HCT116 (cell line): ENCODE measurements at regions not wholly inside any gene's neighbourhood (a gene's known extent, or its start where the extent isn't known, plus 50 kb on each side); places are given as distances from the start of the nearest gene placed in this dataset.

Experiments
- ATAC-seq: fragments of 200-7000 bp; cut with Tn5 transposase; 2 replicates; pipeline ENCODE4 v1.9.1; 2020; ENCODE audit warnings: mild to moderate bottlenecking, moderate library complexity
- BruUV-seq: library from RNA; stranded (reverse); fragments of 400-500 nt; replicated peaks from 2 replicates; lab custom pipeline; 2021; lab: Mats Ljungman, UMichigan
- CTCF ChIA-PET: fragments of 300-600 bp; sonication (Branson Sonifier 250); formaldehyde crosslinking; loops from one replicate; lab custom pipeline; 2021; ENCODE audit warnings: antibody characterized with exemption; lab: Charles Lee
- POLR2A ChIA-PET: fragments of 300-600, 350-600 bp; sonication (Branson Sonifier 250); formaldehyde crosslinking; loops from one replicate; lab custom pipeline; 2021; ENCODE audit warnings: antibody characterized with exemption; lab: Charles Lee
- RAD21 ChIA-PET, 2 experiments: fragments of 300-600 bp; sonication (Branson Sonifier 250); formaldehyde crosslinking; loops; one replicate each; lab custom pipeline; 2023; ENCODE audit warnings: low total read pairs in 2 of 2; ENCODE audit not compliant: uncharacterized antibody in 2 of 2, unreplicated experiment in 2 of 2, low non-redundant PET in 1 of 2; lab: Charles Lee
- DNase-seq: peaks from one replicate; pipeline ENCODE4 v3.0.0-alpha.2; 2010; ENCODE audit warnings: low read depth, low spot score
- H2AFZ ChIP-seq: fragments of 200-600 bp; shearing (Covaris generic), sonication (generic); 2 replicates; pipeline ENCODE4 v1.6.1; 2017; ENCODE audit warnings: low read depth, mixed run types, mixed read lengths, antibody characterized with exemption, low read length; ENCODE audit not compliant: poor library complexity, severe bottlenecking
- H3K27ac ChIP-seq: 2 replicates; pipeline ENCODE4 v1.5.1; 2012; ENCODE audit warnings: low read depth, low read length
- H3K27me3 ChIP-seq: fragments of 200-600 bp; sonication (generic); 2 replicates; pipeline ENCODE4 v1.6.1; 2016; ENCODE audit warnings: mixed run types, low read length, mixed read lengths; ENCODE audit not compliant: insufficient read depth
- H3K36me3 ChIP-seq, 2 experiments: fragments of 200-500 bp in 1 of 2; fragments of 200-600 bp in 1 of 2; sonication (Bioruptor generic) in 1 of 2; sonication (generic) in 1 of 2; 2 replicates each; pipeline versions ENCODE4 v1.5.1 to v1.6.1; 2014 to 2016; ENCODE audit warnings: low read length in 2 of 2, inconsistent platforms in 1 of 2, mixed read lengths in 1 of 2, mixed run types in 1 of 2; ENCODE audit not compliant: insufficient read depth in 2 of 2, control insufficient read depth in 1 of 2
- H3K4me1 ChIP-seq, 2 experiments: fragments of 200-600 bp in 1 of 2; sonication (generic) in 1 of 2; 2 replicates each; pipeline versions ENCODE4 v1.5.1 to v1.6.1; 2012 to 2017; ENCODE audit warnings: low read length in 2 of 2, inconsistent platforms in 1 of 2, mild to moderate bottlenecking in 1 of 2, mixed read lengths in 1 of 2, mixed run types in 1 of 2, moderate library complexity in 1 of 2; ENCODE audit not compliant: insufficient read depth in 2 of 2, control insufficient read depth in 1 of 2
- H3K4me2 ChIP-seq: fragments of 200-600 bp; sonication (generic); 2 replicates; pipeline ENCODE4 v1.6.1; 2017; ENCODE audit warnings: mixed run types, low read length, mixed read lengths
- H3K4me3 ChIP-seq, 2 experiments: fragments of 200-600 bp in 1 of 2; sonication (generic) in 1 of 2; replicated peaks in 1 of 2; 2 replicates each; pipeline ENCODE4 v1.5.1; 2011 to 2016; ENCODE audit warnings: low read length in 2 of 2, control low read depth in 1 of 2, low read depth in 1 of 2, mild to moderate bottlenecking in 1 of 2, mixed read lengths in 1 of 2, mixed run types in 1 of 2
- H3K79me2 ChIP-seq: fragments of 200-600 bp; sonication (generic); 2 replicates; pipeline ENCODE4 v1.6.1; 2017; ENCODE audit warnings: mild to moderate bottlenecking, mixed run types, low read length, moderate library complexity, mixed read lengths; ENCODE audit not compliant: insufficient read depth
- H3K9ac ChIP-seq: fragments of 200-600 bp; sonication (generic); 2 replicates; pipeline ENCODE4 v1.6.1; 2016; ENCODE audit warnings: low read length, mixed read lengths
- H3K9me2 ChIP-seq: fragments of 200-600 bp; sonication (generic), shearing (Covaris generic); 2 replicates; pipeline ENCODE4 v1.6.1; 2017; ENCODE audit warnings: mixed run types, mild to moderate bottlenecking, moderate library complexity; ENCODE audit not compliant: insufficient read depth
- H3K9me3 ChIP-seq, 2 experiments: fragments of 200-500 bp in 1 of 2; fragments of 200-600 bp in 1 of 2; sonication (Bioruptor generic) in 1 of 2; sonication (generic) in 1 of 2; 2 replicates each; pipeline ENCODE4 v1.6.1; 2014 to 2017; ENCODE audit warnings: low read length in 2 of 2, mixed read lengths in 2 of 2, inconsistent platforms in 1 of 2, low read depth in 1 of 2, mild to moderate bottlenecking in 1 of 2, mixed run types in 1 of 2, moderate library complexity in 1 of 2; ENCODE audit not compliant: control insufficient read depth in 1 of 2, insufficient read depth in 1 of 2
- H4K20me1 ChIP-seq: fragments of 200-600 bp; sonication (generic), shearing (Covaris generic); 2 replicates; pipeline ENCODE4 v1.6.1; 2017; ENCODE audit warnings: mixed run types, mild to moderate bottlenecking, moderate library complexity; ENCODE audit not compliant: insufficient read depth
- CBX3 ChIP-seq: IDR thresholded peaks from 2 replicates; pipeline ENCODE4 v1.6.1; 2012; ENCODE audit warnings: low read depth
- CEBPB ChIP-seq: IDR thresholded peaks from 2 replicates; pipeline ENCODE4 v1.6.1; 2012; ENCODE audit warnings: low read depth
- CTCF ChIP-seq, 3 experiments: fragments of 200-600 bp in 1 of 3; sonication (generic) in 1 of 3; IDR thresholded peaks in 2 of 3; conservative IDR thresholded peaks in 1 of 3; 2 replicates each; pipeline ENCODE4 v1.5.1; 2012 to 2017; ENCODE audit warnings: low read depth in 2 of 3, low read length in 2 of 3, antibody characterized with exemption in 1 of 3, borderline replicate concordance in 1 of 3, control low read depth in 1 of 3, mild to moderate bottlenecking in 1 of 3, mixed read lengths in 1 of 3, mixed run types in 1 of 3, moderate library complexity in 1 of 3; ENCODE audit not compliant: insufficient read depth in 1 of 3
- EGR1 ChIP-seq: IDR thresholded peaks from 2 replicates; pipeline ENCODE4 v1.6.1; 2012; ENCODE audit warnings: low read depth
- ELF1 ChIP-seq: IDR thresholded peaks from 2 replicates; pipeline ENCODE4 v1.6.1; 2012; ENCODE audit warnings: low read depth, borderline replicate concordance
- EZH2phosphoT487 ChIP-seq: fragments of 200-600 bp; IDR thresholded peaks from 2 replicates; pipeline ENCODE4 v1.6.1; 2018; ENCODE audit warnings: antibody characterized with exemption, borderline replicate concordance
- FOSL1 ChIP-seq: IDR thresholded peaks from 2 replicates; pipeline ENCODE4 v1.6.1; 2012; ENCODE audit warnings: low read depth
- JUND ChIP-seq: IDR thresholded peaks from 2 replicates; pipeline ENCODE4 v1.6.1; 2012
- POLR2AphosphoS5 ChIP-seq: IDR thresholded peaks from 2 replicates; pipeline ENCODE4 v1.6.1; 2011; ENCODE audit warnings: mild to moderate bottlenecking, low read depth, low read length, moderate library complexity
- RAD21 ChIP-seq: IDR thresholded peaks from 2 replicates; pipeline ENCODE4 v1.6.1; 2012; ENCODE audit warnings: low read depth, mild to moderate bottlenecking
- REST ChIP-seq: IDR thresholded peaks from 2 replicates; pipeline ENCODE4 v1.6.1; 2012; ENCODE audit warnings: low read depth
- SIN3A ChIP-seq: IDR thresholded peaks from 2 replicates; pipeline ENCODE4 v1.6.1; 2012; ENCODE audit warnings: low read depth
- SRF ChIP-seq: IDR thresholded peaks from 2 replicates; pipeline ENCODE4 v1.6.1; 2012; ENCODE audit warnings: low read depth
- TCF7L2 ChIP-seq: IDR thresholded peaks from 2 replicates; pipeline ENCODE4 v1.7.0; 2011; ENCODE audit warnings: borderline replicate concordance, inconsistent platforms; ENCODE audit not compliant: insufficient read depth, insufficient read length; ENCODE audit errors: extremely low read depth
- YY1 ChIP-seq: IDR thresholded peaks from 2 replicates; pipeline ENCODE4 v1.6.1; 2011; ENCODE audit warnings: low read length, low read depth, moderate library complexity, mild to moderate bottlenecking; ENCODE audit not compliant: insufficient replicate concordance; ENCODE audit errors: extremely low read depth
- ZFX ChIP-seq: fragments of 450-650 bp; IDR thresholded peaks from 2 replicates; pipeline ENCODE4 v1.6.1; 2017
- ZNF274 ChIP-seq: fragments of 200-500 bp; sonication (Bioruptor generic); IDR thresholded peaks from 2 replicates; pipeline ENCODE4 v1.6.1; 2014; ENCODE audit warnings: mild to moderate bottlenecking, low read depth, low read length, inconsistent platforms
- intact Hi-C: fragments of 100-400 bp; cut with micrococcal nuclease; formaldehyde crosslinking; loops from 2 replicates; pipeline ENCODE4 v1.10.0; 2022

- DNase-seq (no peak), ATAC-seq (no peak)
- ChIA-PET CTCF (no interaction called here), POLR2A (no interaction called here), RAD21 (no interaction called here)
- no peaks in the 10 kb centered on the region for H3K36me3 ChIP-seq
- H3K4me3 ChIP-seq: no peak overlapping the region
- no peaks in the 10 kb centered on the region for H4K20me1 ChIP-seq
- TF ChIP-seq CEBPB: no peak
- TF ChIP-seq YY1: no peak
- TF ChIP-seq RAD21: no peak
- no peak for TF ChIP-seq SRF
- TF ChIP-seq POLR2AphosphoS5: no peak
- no peak for TF ChIP-seq ZFX
- no peak for TF ChIP-seq FOSL1
- no peak for TF ChIP-seq SIN3A
- no peak for TF ChIP-seq JUND
- TF ChIP-seq TCF7L2: no peak
- TF ChIP-seq EZH2phosphoT487: no peak
- TF ChIP-seq REST: no peak
- no peak for TF ChIP-seq EGR1
- TF ChIP-seq ELF1: no peak
- TF ChIP-seq CTCF (IDR thresholded peaks at IDR 0.05 in 2 of 3, conservative IDR thresholded peaks at IDR 0.05 in 1 of 3; ENCODE audit: borderline replicate concordance in 1 of 3, insufficient read depth in 1 of 3, low read depth in 2 of 3, low read length in 2 of 3): no peak
- TF ChIP-seq ZNF274: no peak
- no peak for TF ChIP-seq CBX3
- H3K9me2 ChIP-seq: no peaks in the 10 kb centered on the region
- no peak overlapping the region for H3K4me2 ChIP-seq
- H3K9me3 ChIP-seq: no peaks in the 10 kb centered on the region
- H3K27ac ChIP-seq: no peak overlapping the region
- H3K79me2 ChIP-seq: no peaks in the 10 kb centered on the region
- no TSS peak for BruUV-seq
- H3K27me3 ChIP-seq: no peaks in the 10 kb centered on the region
- peaks cover 0 to 8% of the 10 kb centered on the region in 2 experiments; a peak in 2 of 4 replicates for H3K4me1 ChIP-seq
- H2AFZ ChIP-seq: no peak overlapping the region
- H3K9ac ChIP-seq: no peak overlapping the region
- intact Hi-C loops: no loop called here
Observed at GRCh38 chrX:150239946-150240642, 123.0 kb upstream of the MAMLD1 start.
